T47D (cell line): ENCODE measurements at regions not wholly inside any gene's neighbourhood (a gene's known extent, or its start where the extent isn't known, plus 50 kb on each side); places are given as distances from the start of the nearest gene placed in this dataset.
"Not testable (repeated sequence)": the region's sequence is repeated elsewhere in the genome, so short reads cannot be mapped to it uniquely, and the experiment has no call there.

Experiments used
- DNase-seq, 2 experiments: peaks; one replicate each; pipeline versions ENCODE4 v3.0.0 to v3.0.0-alpha.2; 2011 to 2012; ENCODE audit warnings: low read depth in 1 of 2, low spot score in 1 of 2
- JUND ChIP-seq: IDR thresholded peaks from 2 replicates; pipeline ENCODE4 v1.6.1; 2012; ENCODE audit warnings: low read depth
- in situ Hi-C: cut with HindIII; loops from 2 replicates; pipeline ENCODE4 v1.10.0; 2016; ENCODE audit warnings: low sequenced_read_pairs, low pct_unique_long_range_greater_than_20kb

DNA sequence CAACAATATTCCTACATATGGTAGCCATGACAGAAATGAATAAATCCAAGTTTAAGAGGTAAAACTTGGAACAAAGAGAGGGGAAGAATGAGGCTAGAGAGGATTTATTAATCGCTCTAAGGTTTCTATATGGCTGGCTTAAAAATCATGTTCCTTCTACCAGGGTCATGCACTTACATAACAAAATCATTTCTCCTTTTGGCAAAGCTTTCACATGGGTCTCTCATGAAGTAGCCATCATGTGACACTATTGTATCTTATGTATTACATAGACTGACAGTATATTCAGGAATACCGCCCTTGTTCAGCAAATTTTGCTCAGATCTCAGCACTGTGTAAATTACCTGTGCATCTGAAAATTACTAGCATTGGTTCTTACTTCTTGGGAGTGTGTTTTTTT, 1554.5 kb upstream of the SLC39A10 start:
- no peak for DNase-seq
- TF ChIP-seq JUND = no peak

DNA sequence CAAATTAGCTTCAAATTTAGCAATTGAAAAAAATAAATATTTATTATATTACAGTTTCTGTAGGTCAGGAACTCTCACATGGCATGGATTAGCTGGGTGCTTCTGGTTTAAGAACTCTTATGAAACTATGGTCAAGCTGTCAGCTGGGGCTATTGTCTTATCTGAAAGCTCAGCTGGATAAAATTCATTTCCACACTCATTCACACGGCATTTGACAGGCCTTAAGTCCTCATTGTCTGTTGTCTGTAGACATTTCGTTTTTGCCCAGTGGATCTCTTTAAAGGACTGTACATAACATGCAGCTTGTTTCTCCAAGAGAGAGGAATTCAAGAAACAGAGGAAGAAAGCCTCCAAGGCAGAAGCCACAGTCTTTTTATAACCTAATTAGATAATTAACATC, 1556.8 kb upstream of the SLC39A10 start:
- no peak for TF ChIP-seq JUND
- in situ Hi-C loops = no loop called here

More for the DNA sequence above, 1554.5 kb upstream of the SLC39A10 start:
- in situ Hi-C loops = no loop called here

GRCh38 chr2:194096402-194096801, 1560.6 kb upstream of the SLC39A10 start:
- no peak for TF ChIP-seq JUND
- in situ Hi-C loops = no loop called here
- no peak for DNase-seq

More for the DNA sequence above, 1556.8 kb upstream of the SLC39A10 start:
- no peak for DNase-seq

DNA sequence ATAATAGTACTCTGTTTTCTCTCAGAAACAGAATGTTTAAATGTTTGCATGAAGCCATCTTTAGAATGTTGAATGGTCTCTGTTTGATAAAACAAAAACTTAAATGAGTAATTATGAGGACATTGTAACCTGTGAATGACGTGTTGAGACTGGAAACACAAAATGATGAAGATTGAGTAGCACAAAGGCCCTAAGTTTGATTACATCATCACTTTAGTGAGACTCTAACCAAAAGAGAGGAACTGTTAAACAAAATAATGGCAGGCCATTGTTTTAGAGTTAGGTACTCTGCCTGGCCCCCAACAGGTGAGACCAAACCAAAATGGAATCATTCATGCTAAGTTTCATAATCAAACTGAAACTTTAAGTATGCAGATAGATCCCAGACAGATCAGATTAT, 1561.7 kb upstream of the SLC39A10 start:
- DNase-seq = no peak
- in situ Hi-C loops = no loop called here
- no peak for TF ChIP-seq JUND

DNA sequence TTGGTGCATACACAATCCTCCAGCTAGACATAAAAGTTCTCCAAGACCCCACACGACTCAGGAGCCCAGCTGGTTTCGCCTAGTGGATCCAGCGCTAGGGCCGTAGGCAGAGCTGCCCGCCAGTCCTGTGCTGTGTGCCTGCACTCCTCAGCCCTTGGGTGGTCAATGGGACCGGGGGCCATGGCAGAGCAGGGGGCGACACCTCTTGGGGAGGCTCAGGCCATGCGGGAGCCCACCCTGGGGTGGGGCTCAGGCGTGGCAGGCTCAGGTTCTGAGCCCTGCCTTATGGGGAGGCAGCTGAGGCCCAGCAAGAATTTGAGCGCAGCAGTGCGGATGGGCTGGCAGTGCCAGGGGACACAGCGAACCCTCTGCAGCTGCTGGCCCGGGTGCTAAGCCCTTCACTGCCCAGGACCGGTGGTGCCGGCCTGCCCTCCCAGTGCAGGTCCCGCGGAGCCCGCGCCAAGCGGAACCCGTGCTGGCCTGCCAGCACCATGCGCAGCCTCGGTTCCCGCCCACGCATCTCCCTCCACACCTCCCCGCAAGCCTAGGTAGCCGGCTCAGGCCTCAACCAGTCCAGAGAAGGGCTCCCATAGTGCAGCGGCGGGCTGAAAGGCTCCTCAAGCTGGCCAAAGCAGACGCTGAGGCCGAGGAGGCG, 1566.6 kb upstream of the SLC39A10 start:
- in situ Hi-C loops = no loop called here
- DNase-seq = no peak
- TF ChIP-seq JUND = no peak

DNA sequence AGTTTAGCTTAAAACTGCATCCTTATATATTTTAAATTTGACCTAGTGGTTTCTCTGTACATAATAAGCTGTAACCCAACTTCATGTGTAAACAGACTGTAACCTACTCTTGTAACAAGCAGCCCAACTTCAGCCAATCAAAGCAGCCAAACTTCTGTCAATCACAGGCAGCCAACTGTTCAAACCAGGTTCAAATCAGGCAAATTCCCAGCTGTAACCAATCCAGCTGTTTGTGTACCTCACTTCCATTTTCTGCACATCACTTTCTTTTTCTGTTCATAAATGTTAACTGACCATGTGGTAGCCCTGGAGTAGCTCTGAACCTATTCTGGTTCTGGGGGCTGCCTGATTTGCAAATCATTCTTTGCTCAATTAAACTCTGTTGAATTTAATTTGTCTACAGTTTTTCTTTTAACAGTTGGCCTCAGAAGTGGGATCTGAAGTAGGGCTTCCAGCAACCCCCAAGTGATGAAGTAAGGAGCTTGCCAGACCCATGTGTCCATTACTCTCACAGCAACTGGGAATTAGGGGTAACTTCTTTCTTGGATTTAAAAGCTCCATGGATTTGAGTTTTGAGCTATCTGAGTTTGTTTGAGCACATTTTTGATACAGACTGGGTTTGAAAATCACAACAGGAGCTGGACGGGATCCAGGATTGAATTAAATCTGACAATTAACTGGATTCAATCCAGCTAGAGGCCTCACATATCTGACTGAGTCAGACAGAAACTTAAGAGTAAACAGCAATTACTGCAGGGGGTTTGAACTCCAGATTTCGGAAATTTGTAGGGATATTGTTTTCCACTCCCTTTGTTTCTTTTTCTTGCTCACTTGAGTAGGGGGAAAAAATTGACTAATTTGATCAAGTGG, 1569.7 kb upstream of the SLC39A10 start:
- in situ Hi-C loops = no loop called here
- peak in 1 of 2 experiments; percentile 5 for DNase-seq
- no peak for TF ChIP-seq JUND

- DNase-seq = no peak
- no peak for TF ChIP-seq JUND
- in situ Hi-C loops = no loop called here
Observed at GRCh38 chr2:194086129-194086528, 1570.9 kb upstream of the SLC39A10 start.

GRCh38 chr2:194079989-194080388, 1577.0 kb upstream of the SLC39A10 start:
- TF ChIP-seq JUND = no peak
- in situ Hi-C loops = no loop called here

GRCh38 chr2:194077366-194077765, 1579.7 kb upstream of the SLC39A10 start:
- DNase-seq = no peak
- no peak for TF ChIP-seq JUND
- in situ Hi-C loops = no loop called here

More at GRCh38 chr2:194079989-194080388, 1577.0 kb upstream of the SLC39A10 start:
- DNase-seq = no peak

DNA sequence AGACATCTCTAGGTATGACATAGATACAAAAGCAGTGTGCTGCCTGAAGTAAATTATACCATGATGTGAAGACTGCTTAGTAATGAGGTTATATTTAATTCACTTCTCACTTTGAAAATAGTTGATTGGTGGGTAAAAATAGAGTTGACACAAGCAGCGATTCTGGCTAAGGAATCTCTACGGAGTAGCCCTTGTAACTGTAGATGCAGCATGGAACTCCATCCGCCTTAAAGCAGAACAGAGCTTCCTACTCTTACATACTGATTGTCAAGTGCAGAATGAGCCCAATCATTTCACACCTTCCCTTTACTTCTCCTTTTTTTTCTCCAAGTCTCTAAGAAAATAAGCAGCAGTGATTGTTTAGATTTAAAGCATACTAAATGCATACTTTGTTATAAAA, 1594.6 kb upstream of the SLC39A10 start:
- no peak for DNase-seq
- in situ Hi-C loops = no loop called here
- TF ChIP-seq JUND = no peak

DNA sequence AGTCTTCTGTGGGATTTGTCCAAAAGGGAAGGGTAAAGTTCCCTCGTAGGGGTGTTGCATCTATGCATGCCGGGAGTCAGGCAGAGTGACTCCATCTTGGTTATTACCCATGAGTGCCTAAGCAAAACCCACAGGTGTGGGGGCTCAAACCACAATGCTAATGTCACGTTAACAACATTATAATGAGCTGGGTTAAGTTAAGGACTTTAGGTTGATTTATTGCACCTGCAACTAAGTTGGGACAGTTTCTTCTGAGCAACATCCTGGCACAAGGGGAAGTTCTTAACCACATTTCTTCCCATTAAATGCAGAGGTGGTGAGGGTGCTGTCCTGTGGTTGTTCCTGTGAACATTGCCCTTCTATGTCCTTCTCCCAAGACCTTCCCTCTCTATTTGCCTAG, 1596.8 kb upstream of the SLC39A10 start:
- no peak for DNase-seq
- no peak for TF ChIP-seq JUND
- in situ Hi-C loops = no loop called here

GRCh38 chr2:194054313-194054712, 1602.7 kb upstream of the SLC39A10 start:
- TF ChIP-seq JUND = no peak
- DNase-seq = no peak
- in situ Hi-C loops = no loop called here

DNA sequence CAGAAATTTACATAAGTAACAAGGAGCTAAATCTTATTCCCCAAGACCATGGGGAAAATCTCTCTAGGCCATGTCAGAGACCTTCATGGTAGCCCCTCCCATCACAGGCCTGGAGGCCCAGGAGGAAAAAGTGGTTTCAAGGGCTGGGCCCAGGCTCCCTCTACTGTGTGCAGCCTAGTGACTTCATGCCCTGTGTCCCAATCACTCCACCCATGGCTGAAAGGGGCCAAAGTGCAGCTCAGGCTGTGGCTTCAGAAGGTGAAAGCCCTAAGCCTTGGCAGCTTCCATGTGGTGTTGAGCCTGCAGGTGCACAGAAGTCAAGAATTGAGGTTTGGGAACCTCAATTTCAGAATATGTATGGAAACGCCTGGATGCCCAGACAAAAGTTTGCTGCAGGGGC, 1612.7 kb upstream of the SLC39A10 start:
- in situ Hi-C loops = no loop called here
- TF ChIP-seq JUND = no peak
- no peak for DNase-seq

GRCh38 chr2:194021130-194021529, 1635.9 kb upstream of the SLC39A10 start:
- in situ Hi-C loops, DNase-seq: not testable (repeated sequence)
